Right kidney (tissue), 1 donor: ENCODE measurements at regions not wholly inside any gene's neighbourhood (a gene's known extent, or its start where the extent isn't known, plus 50 kb on each side); places are given as distances from the start of the nearest gene placed in this dataset.
"Not testable (repeated sequence)": the region's sequence is repeated elsewhere in the genome, so short reads cannot be mapped to it uniquely, and the experiment has no call there.

ENCODE experiments used
- DNase-seq: peaks from one replicate; pipeline ENCODE4 v3.0.0-alpha.2; 2016

GRCh38 chr10:108591417-108591816 is 1331.9 kb downstream of the XPNPEP1 start:
- no peak for DNase-seq

GRCh38 chr10:108586424-108586823 is 1336.9 kb downstream of the XPNPEP1 start:
- DNase-seq = no peak

DNA sequence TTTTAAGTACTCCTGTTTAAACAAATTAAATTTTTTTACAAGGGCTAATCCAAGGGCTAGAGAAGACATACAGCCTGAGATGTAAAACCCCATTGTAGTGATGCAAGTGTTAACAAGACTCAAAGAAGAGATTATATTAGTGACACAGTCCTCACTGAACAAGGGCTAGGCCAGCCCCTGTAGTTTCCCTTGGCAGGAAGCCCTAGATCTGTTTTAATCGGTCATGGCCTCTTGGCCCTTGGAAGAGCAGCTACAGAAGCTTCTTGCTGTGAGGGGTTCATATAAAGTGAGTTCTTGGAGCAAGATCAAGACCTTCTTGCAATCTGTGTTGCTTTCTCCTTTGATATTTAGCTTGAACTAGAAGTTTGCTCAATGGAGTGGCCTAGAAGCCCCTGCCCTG is 1339.4 kb downstream of the XPNPEP1 start:
- no peak for DNase-seq

- no peak for DNase-seq
These were observed 1340.4 kb downstream of the XPNPEP1 start for GRCh38 chr10:108582888-108583287.

GRCh38 chr10:108582387-108582786 is 1340.9 kb downstream of the XPNPEP1 start:
- DNase-seq = no peak

DNA sequence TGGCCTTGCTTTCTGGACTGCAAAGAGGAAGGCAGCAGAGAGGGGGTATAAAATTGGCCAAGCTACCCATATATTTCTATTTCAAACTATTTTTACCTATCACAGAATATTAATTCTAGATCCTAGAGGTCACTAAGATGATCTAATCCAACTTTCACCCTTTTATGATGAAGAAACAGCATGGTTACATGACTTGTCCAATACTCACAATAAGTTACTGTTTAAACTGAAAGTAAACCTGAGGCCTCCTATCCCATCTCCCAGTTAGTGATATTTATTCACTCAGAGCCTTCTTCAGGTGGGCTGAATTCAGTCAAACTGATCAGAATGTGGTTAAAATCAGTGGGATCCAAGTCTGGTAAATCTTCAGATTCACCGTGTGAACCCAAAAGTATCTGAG is 1345.1 kb downstream of the XPNPEP1 start:
- DNase-seq = no peak

- no peak for DNase-seq
These were observed 1349.1 kb downstream of the XPNPEP1 start for GRCh38 chr10:108574233-108574632.

DNA sequence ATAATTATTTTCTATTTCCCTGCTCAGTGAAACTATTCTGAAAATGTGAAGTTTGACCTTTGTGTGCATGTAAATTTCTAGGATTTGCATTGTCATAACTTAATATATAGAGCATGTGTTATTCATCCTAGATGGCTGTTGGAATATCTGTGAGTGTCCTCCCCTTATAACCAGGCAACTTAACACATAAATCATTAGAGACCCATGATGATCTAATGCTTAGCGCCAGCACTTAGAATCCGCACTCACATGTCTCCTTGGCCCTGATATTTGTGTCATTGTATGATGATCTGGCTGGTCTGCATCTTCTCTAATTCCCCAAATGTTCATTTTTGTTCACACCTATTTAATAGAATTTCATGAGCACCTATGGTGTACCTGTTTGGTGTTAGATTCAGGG is 1354.5 kb downstream of the XPNPEP1 start:
- DNase-seq = no peak

GRCh38 chr10:108567899-108568752 is 1355.2 kb downstream of the XPNPEP1 start:
- no peak for DNase-seq

- no peak for DNase-seq
These were observed 1356.8 kb downstream of the XPNPEP1 start for GRCh38 chr10:108566316-108567107.

- DNase-seq = no peak
These were observed 1361.2 kb downstream of the XPNPEP1 start for GRCh38 chr10:108562105-108562504.

DNA sequence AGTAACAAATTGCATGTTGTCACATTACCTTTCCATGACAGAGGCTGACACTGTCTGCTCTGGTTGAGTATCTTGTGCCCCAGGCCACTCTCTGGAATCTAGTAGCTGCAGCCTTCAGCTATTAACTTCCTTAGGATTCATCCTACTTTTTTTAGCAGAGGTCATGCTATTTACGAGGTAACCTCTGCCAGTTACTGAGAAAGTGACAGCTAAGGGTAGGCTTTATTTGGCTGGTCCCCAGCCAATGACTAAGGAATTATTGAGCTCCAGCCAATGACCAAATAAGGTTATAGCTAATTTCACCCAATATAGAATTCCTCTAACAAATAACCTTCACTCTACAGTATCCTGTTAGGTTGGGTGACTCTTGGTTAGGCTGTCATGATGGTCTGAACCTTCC is 1361.7 kb downstream of the XPNPEP1 start:
- DNase-seq = no peak

DNA sequence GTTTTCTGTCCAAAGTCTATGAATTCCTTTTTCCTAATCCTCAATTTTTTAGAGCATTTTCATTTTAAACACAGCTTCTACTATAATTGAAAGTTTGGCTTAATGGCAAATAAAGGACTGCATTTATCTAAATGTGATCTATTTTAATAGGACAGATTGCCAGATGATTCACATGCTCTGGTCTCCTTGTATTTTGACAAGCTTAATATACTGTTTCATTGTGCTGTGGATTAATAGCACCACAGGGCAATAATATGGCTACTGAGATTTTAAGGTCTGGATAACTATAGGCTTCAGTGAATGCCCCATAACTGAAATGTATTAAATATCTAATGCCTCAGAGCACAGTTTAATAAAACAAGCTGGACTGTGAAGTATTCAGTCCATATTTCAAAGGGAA is 1362.8 kb downstream of the XPNPEP1 start:
- DNase-seq = no peak

DNA sequence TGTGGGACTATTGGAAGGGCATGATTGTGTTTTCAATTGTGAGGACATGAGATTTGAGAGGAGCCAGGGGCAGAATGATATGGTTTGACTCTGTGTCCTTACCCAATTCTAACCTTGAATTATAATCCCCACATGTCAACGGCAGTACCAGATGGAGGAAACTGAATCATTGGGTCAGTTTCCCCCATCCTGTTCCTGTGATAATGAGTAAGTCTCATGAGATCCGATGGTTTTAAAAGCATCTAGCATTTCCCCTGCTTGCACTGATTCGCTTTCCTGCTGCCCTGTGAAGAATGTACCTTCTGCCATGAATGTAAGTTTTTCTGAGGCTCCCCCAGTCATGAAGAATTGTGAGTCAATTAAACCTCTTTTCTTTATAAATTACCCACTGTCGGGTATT is 1367.1 kb downstream of the XPNPEP1 start:
- DNase-seq = no peak

DNA sequence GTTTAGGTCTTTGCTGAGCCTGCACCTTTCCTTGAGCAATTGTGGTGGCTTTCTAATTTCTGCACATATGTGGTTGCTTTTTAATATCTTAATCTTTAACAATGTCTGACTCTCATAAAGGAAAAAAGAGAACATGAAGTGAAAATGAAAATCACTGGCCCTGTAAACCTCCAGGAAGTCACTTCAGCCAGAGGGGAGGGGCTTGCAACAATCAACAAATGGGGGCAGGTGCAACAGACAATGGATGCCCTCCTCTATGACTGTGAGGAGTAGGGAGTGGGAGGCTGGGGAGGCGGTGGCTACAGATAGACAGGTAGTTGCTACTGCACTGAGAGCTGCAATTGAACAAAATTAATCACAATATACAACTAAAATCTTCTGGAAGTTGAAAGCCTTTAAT is 1377.4 kb downstream of the XPNPEP1 start:
- DNase-seq = no peak

GRCh38 chr10:108544500-108545120 is 1378.7 kb downstream of the XPNPEP1 start:
- DNase-seq = peak; percentile 30

- not testable (repeated sequence) for DNase-seq
These were observed 1369.0 kb upstream of the SORCS1 start for GRCh38 chr10:108533551-108533950.

- DNase-seq = no peak
These were observed 1358.7 kb upstream of the SORCS1 start for GRCh38 chr10:108523016-108523800.

- DNase-seq = peak; percentile 13
These were observed 1357.5 kb upstream of the SORCS1 start for GRCh38 chr10:108521827-108522492.

DNA sequence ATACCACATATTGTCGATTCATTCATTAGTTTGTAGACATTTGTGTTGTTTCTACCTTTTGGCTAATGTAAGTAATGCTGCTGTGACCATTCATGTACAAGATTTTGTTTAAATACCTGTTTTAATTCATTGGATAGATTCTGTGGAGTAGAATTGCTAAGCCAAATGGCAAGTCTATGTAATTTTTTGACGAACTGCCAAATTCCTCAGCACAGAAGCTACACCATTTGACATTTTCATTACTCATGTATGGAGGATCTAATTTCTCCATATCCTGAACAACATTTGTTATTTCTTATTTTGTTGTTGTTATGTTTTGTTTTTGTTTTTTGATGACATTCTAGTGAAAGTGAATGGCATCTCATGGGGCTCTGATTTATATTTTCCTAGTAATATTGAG is 1351.3 kb upstream of the SORCS1 start:
- no peak for DNase-seq

- no peak for DNase-seq
These were observed 1335.9 kb upstream of the SORCS1 start for GRCh38 chr10:108500396-108500795.

DNA sequence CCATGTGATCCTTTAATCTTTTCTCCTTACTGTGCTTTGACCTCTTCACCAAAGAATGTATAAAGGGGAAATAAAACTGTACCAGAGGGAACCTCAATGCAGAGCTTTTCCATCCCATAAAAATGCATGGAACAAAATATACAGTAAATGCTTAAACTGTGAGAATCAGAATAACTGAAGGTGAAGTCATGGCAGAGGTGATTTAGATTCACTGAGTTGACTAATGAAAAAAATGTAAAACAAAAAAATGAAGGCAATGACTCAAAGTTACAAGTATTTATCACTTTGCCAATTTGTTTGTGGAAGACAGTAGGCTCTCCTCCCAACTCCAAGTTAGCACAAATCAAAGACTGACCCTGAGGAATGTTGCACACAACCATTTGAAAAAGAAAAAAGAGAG is 1331.6 kb upstream of the SORCS1 start:
- no peak for DNase-seq
